Panc1 (cell line): ENCODE measurements at regions not wholly inside any gene's neighbourhood (a gene's known extent, or its start where the extent isn't known, plus 50 kb on each side); places are given as distances from the start of the nearest gene placed in this dataset.

Source experiments
- ATAC-seq: fragments of 200-7000 bp; cut with Tn5 transposase; 2 replicates; pipeline ENCODE4 v1.9.1; 2020; ENCODE audit warnings: mild to moderate bottlenecking, moderate library complexity
- BruUV-seq: library from RNA; stranded (reverse); fragments of 400-500 nt; replicated peaks from 2 replicates; lab custom pipeline; 2021; lab: Mats Ljungman, UMichigan
- CTCF ChIA-PET: fragments of 300-600 bp; sonication (Branson Sonifier 250); formaldehyde crosslinking; loops from one replicate; lab custom pipeline; 2022; ENCODE audit warnings: antibody characterized with exemption; lab: Charles Lee
- POLR2A ChIA-PET: fragments of 300-600 bp; sonication (Branson Sonifier 250); formaldehyde crosslinking; loops from one replicate; lab custom pipeline; 2022; ENCODE audit warnings: antibody characterized with exemption; lab: Charles Lee
- DNase-seq: peaks from one replicate; pipeline ENCODE4 v3.0.0-alpha.2; 2010; ENCODE audit warnings: low read depth, low spot score
- H3K27ac ChIP-seq: 2 replicates; pipeline ENCODE4 v1.5.1; 2011; ENCODE audit warnings: mild to moderate bottlenecking, low read length, inconsistent platforms
- H3K27me3 ChIP-seq: fragments of 200-500 bp; sonication (Bioruptor generic); 2 replicates; pipeline ENCODE4 v1.6.0; 2014; ENCODE audit warnings: low read length, inconsistent platforms; ENCODE audit not compliant: control insufficient read depth, insufficient read depth
- H3K36me3 ChIP-seq: fragments of 200-500 bp; sonication (Bioruptor generic); 2 replicates; pipeline ENCODE4 v1.5.1; 2014; ENCODE audit warnings: inconsistent platforms, mild to moderate bottlenecking, low read length, moderate library complexity; ENCODE audit not compliant: control insufficient read depth, insufficient read depth
- H3K4me1 ChIP-seq: 2 replicates; pipeline ENCODE4 v1.5.1; 2011; ENCODE audit warnings: inconsistent platforms, mild to moderate bottlenecking, low read length, moderate library complexity; ENCODE audit not compliant: control insufficient read depth, insufficient read depth
- H3K4me3 ChIP-seq, 2 experiments: 2 replicates each; pipeline ENCODE4 v1.5.1; 2011 to 2012; ENCODE audit warnings: low read depth in 2 of 2, low read length in 2 of 2, mild to moderate bottlenecking in 2 of 2, inconsistent platforms in 1 of 2, moderate library complexity in 1 of 2
- H3K9me3 ChIP-seq: fragments of 200-500 bp; sonication (Bioruptor generic); 2 replicates; pipeline ENCODE4 v1.5.1; 2014; ENCODE audit warnings: low read depth, mild to moderate bottlenecking, inconsistent platforms, low read length, moderate library complexity; ENCODE audit not compliant: control insufficient read depth, insufficient read depth
- CTCF ChIP-seq: fragments of 450-650 bp; IDR thresholded peaks from 2 replicates; pipeline ENCODE4 v1.5.1; 2017; ENCODE audit warnings: mild to moderate bottlenecking
- POLR2AphosphoS5 ChIP-seq: IDR thresholded peaks from 2 replicates; pipeline ENCODE4 v1.6.1; 2012; ENCODE audit warnings: mild to moderate bottlenecking, low read depth, low read length, moderate library complexity
- REST ChIP-seq, 2 experiments: IDR thresholded peaks; 2 replicates each; pipeline ENCODE4 v1.6.1; 2011 to 2012; ENCODE audit warnings: low read depth in 2 of 2, control low read depth in 1 of 2, low read length in 1 of 2, mild to moderate bottlenecking in 1 of 2, moderate library complexity in 1 of 2; ENCODE audit not compliant: insufficient read depth in 1 of 2
- SIN3A ChIP-seq: IDR thresholded peaks from 2 replicates; pipeline ENCODE4 v1.6.1; 2012; ENCODE audit warnings: low read depth, mild to moderate bottlenecking, low read length, moderate library complexity, borderline replicate concordance; ENCODE audit not compliant: insufficient read depth
- TCF7L2 ChIP-seq: IDR thresholded peaks from 2 replicates; pipeline ENCODE4 v1.6.1; 2011; ENCODE audit warnings: mild to moderate bottlenecking, low read depth, low read length, inconsistent platforms
- in situ Hi-C: cut with HindIII; loops from 2 replicates; pipeline ENCODE4 v1.10.0; 2016; ENCODE audit warnings: low sequenced_read_pairs, low pct_unique_long_range_greater_than_20kb
- intact Hi-C: fragments of 100-400 bp; cut with micrococcal nuclease; formaldehyde crosslinking; loops from one replicate; pipeline ENCODE4 v1.10.0; 2022; ENCODE audit not compliant: unreplicated experiment

- Histone ChIP-seq H3K27me3 (no peaks in the 10 kb centered on the region), H3K36me3 (no peaks in the 10 kb centered on the region), H3K4me3 (no peak overlapping the region), H3K9me3 (no peaks in the 10 kb centered on the region), H3K4me1 (no peaks in the 10 kb centered on the region), H3K27ac (no peak overlapping the region)
- BruUV-seq: no TSS peak
- intact Hi-C loops: no loop called here
- DNase-seq: no peak
- POLR2A ChIA-PET: no interaction called here
- in situ Hi-C loops: no loop called here
- CTCF ChIA-PET: no interaction called here
- TF ChIP-seq SIN3A (no peak), POLR2AphosphoS5 (no peak), REST (IDR thresholded peaks at IDR 0.05; ENCODE audit: insufficient read depth in 1 of 2, low read depth in 2 of 2, low read length in 1 of 2) (no peak), CTCF (no peak), TCF7L2 (no peak)
- no peak for ATAC-seq
Measured at GRCh38 chr13:24103782-24104372, 56.6 kb upstream of the SPATA13 start.

GRCh38 chr13:24104723-24105122 is 55.8 kb upstream of the SPATA13 start:
- POLR2A ChIA-PET: no interaction called here
- no peak for DNase-seq
- H3K36me3 ChIP-seq: no peaks in the 10 kb centered on the region
- no peak overlapping the region for H3K27ac ChIP-seq
- H3K4me3 ChIP-seq: no peak overlapping the region
- no peak for ATAC-seq
- H3K9me3 ChIP-seq: no peaks in the 10 kb centered on the region
- H3K27me3 ChIP-seq: no peaks in the 10 kb centered on the region
- intact Hi-C loops (no loop called here), in situ Hi-C loops (no loop called here)
- TF ChIP-seq TCF7L2: no peak
- no peak for TF ChIP-seq REST (IDR thresholded peaks at IDR 0.05; ENCODE audit: insufficient read depth in 1 of 2, low read depth in 2 of 2, low read length in 1 of 2)
- no peak for TF ChIP-seq SIN3A
- no peak for TF ChIP-seq POLR2AphosphoS5
- TF ChIP-seq CTCF: no peak
- no TSS peak for BruUV-seq
- no peaks in the 10 kb centered on the region for H3K4me1 ChIP-seq
- CTCF ChIA-PET: no interaction called here
